Endothelial cell of umbilical vein (primary cell): ENCODE measurements at regions not wholly inside any gene's neighbourhood (a gene's known extent, or its start where the extent isn't known, plus 50 kb on each side); places are given as distances from the start of the nearest gene placed in this dataset.

Experiments used
- BruUV-seq: library from RNA; stranded (reverse); fragments of 400-500 nt; replicated peaks from 2 replicates; lab custom pipeline; 2021; lab: Mats Ljungman, UMichigan
- CTCF ChIA-PET: fragments of 300-600, 350-600 bp; sonication (Branson Sonifier 250); formaldehyde crosslinking; loops from one replicate; lab custom pipeline; 2021; ENCODE audit warnings: antibody characterized with exemption, inconsistent platforms; lab: Charles Lee
- POLR2A ChIA-PET: fragments of 300-600, 350-600 bp; sonication (Branson Sonifier 250); formaldehyde crosslinking; loops from one replicate; lab custom pipeline; 2021; ENCODE audit warnings: antibody characterized with exemption, inconsistent platforms; lab: Charles Lee
- DNase-seq: peaks from one replicate; pipeline ENCODE4 v3.0.0-alpha.2; 2011; ENCODE audit warnings: low read depth, low spot score
- FAIRE-seq: peaks from 2 replicates; lab custom pipeline; 2011; peaks lifted over from hg19 to GRCh38; lab: Jason Lieb, UNC
- H2AFZ ChIP-seq: 2 replicates; pipeline ENCODE4 v1.6.0; 2012; ENCODE audit warnings: low read depth, low read length, control low read depth, inconsistent platforms
- H3K27ac ChIP-seq: 2 replicates; pipeline ENCODE4 v1.5.1; 2011; ENCODE audit warnings: low read depth, mild to moderate bottlenecking, control low read depth, low read length, moderate library complexity; ENCODE audit not compliant: insufficient read depth
- H3K27me3 ChIP-seq, 2 experiments: 2 replicates each; pipeline versions ENCODE4 v1.6.0 to v1.6.1; 2011; ENCODE audit warnings: low read length in 2 of 2, mixed read lengths in 1 of 2; ENCODE audit not compliant: control insufficient read depth in 2 of 2, insufficient read depth in 2 of 2
- H3K36me3 ChIP-seq, 2 experiments: 2 replicates in 1 of 2; 3 replicates in 1 of 2; pipeline ENCODE4 v1.5.1; 2011; ENCODE audit warnings: low read length in 2 of 2, mild to moderate bottlenecking in 1 of 2, moderate library complexity in 1 of 2; ENCODE audit not compliant: control insufficient read depth in 2 of 2, insufficient read depth in 2 of 2; ENCODE audit errors: extremely low read depth in 1 of 2
- H3K4me1 ChIP-seq: 3 replicates; pipeline ENCODE4 v1.5.1; 2011; ENCODE audit warnings: mild to moderate bottlenecking, low read length; ENCODE audit not compliant: control insufficient read depth, insufficient read depth; ENCODE audit errors: extremely low read depth
- H3K4me2 ChIP-seq: 2 replicates; pipeline ENCODE4 v1.6.1; 2011; ENCODE audit warnings: low read length, control low read depth, mixed read lengths; ENCODE audit not compliant: insufficient read depth
- H3K4me3 ChIP-seq, 3 experiments: fragments of 200-600 bp in 1 of 3; sonication (generic), shearing (Covaris generic) in 1 of 3; replicated peaks in 1 of 3; 2 replicates each; pipeline ENCODE4 v1.5.1; 2011 to 2016; ENCODE audit warnings: control low read depth in 3 of 3, low read length in 3 of 3, mild to moderate bottlenecking in 2 of 3, inconsistent platforms in 1 of 3, low read depth in 1 of 3, moderate library complexity in 1 of 3; ENCODE audit not compliant: insufficient read depth in 1 of 3
- H3K79me2 ChIP-seq: 2 replicates; pipeline ENCODE4 v1.6.0; 2012; ENCODE audit warnings: low read length, inconsistent platforms; ENCODE audit not compliant: control insufficient read depth, insufficient read depth
- H3K9ac ChIP-seq: replicated peaks from 2 replicates; pipeline ENCODE3; 2011; ENCODE audit warnings: low read length, control low read depth; ENCODE audit not compliant: insufficient read depth; ENCODE audit errors: extremely low read depth
- H3K9me1 ChIP-seq: replicated peaks from 3 replicates; pipeline ENCODE4 v1.6.0; 2011; ENCODE audit warnings: mild to moderate bottlenecking, low read length; ENCODE audit not compliant: control insufficient read depth, insufficient read depth; ENCODE audit errors: extremely low read depth
- H3K9me3 ChIP-seq: replicated peaks from 2 replicates; pipeline ENCODE4 v1.5.1; 2012; ENCODE audit warnings: low read length, inconsistent platforms; ENCODE audit not compliant: control insufficient read depth, insufficient read depth
- H4K20me1 ChIP-seq: replicated peaks from 2 replicates; pipeline ENCODE3; 2011; ENCODE audit warnings: mild to moderate bottlenecking, low read length; ENCODE audit not compliant: control insufficient read depth, insufficient read depth; ENCODE audit errors: extremely low read depth
- EZH2 ChIP-seq: IDR thresholded peaks from 2 replicates; pipeline ENCODE4 v1.6.1; 2012; ENCODE audit warnings: borderline replicate concordance, low read depth, mild to moderate bottlenecking, moderate library complexity, low read length, inconsistent platforms; ENCODE audit not compliant: severe bottlenecking
- FOS ChIP-seq: IDR thresholded peaks from 2 replicates; pipeline ENCODE4 v1.6.1; 2011; ENCODE audit warnings: mild to moderate bottlenecking, low read length, moderate library complexity, borderline replicate concordance; ENCODE audit not compliant: insufficient read depth
- GATA2 ChIP-seq: IDR thresholded peaks from 2 replicates; pipeline ENCODE4 v1.7.0; 2011; ENCODE audit warnings: low read depth, mild to moderate bottlenecking, moderate library complexity, mixed read lengths, low read length; ENCODE audit not compliant: insufficient read length, insufficient read depth
- JUN ChIP-seq: IDR thresholded peaks from 2 replicates; pipeline ENCODE4 v1.6.1; 2011; ENCODE audit warnings: borderline replicate concordance, low read depth; ENCODE audit not compliant: insufficient read length, insufficient read depth
- POLR2A ChIP-seq: IDR thresholded peaks from 2 replicates; pipeline ENCODE4 v1.6.1; 2012; ENCODE audit warnings: low read depth, mild to moderate bottlenecking, control low read depth, low read length
- POLR2AphosphoS5 ChIP-seq: IDR thresholded peaks from 2 replicates; pipeline ENCODE4 v1.6.1; 2012; ENCODE audit warnings: low read depth, mild to moderate bottlenecking, control low read depth, low read length, moderate library complexity; ENCODE audit not compliant: insufficient read depth
- dilution Hi-C: fragments of 300-500 bp; cut with MboI; formaldehyde crosslinking; loops from one replicate; pipeline ENCODE4 v1.15.0; 2019; ENCODE audit warnings: low sequenced_read_pairs; ENCODE audit not compliant: extremely low pct_ligation_motif_present
- intact Hi-C: fragments of 100-400 bp; cut with micrococcal nuclease; formaldehyde crosslinking; loops from one replicate; pipeline ENCODE4 v1.10.0; 2022
- TF ChIP-seq, protein P1 (sequence below): IDR thresholded peaks from 2 replicates; pipeline ENCODE4 v1.6.1; 2011; ENCODE audit not compliant: insufficient read depth, insufficient read length

DNA sequence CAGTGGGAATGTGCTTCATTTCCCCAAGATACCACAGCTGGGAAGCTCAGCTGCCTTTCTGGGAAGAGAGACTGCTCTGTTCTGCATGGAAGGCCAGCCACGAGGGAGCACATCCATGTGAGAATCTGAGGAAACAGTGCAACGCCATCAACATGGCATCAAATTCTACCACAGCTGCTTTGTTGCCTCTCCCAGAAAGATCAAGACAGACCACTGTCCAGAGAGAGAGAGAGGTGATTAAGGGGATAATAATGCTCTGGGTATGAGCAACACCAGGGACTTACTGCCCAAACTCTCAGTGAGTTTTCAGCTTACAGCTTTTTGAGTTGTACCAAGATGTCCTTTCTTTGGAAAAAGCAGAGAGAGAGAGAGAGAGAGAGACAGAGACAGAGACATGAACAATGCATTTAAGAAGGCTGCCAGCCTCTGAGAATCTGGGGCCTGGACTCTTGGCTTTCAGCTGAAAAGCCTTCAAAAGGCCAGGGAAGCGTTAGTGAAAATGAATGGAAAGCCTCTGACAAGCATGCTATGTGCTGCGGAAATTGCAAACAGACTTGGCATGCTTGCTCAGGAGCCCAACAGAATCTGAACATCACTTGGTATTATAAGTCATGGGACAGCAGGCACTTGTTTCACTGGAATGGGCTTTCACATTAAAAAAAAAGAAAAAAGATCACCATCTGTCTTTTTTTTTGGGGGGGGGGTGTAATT lies 223.1 kb downstream of the MAP2K6 start:
- H3K27ac ChIP-seq: no peak overlapping the region

DNA sequence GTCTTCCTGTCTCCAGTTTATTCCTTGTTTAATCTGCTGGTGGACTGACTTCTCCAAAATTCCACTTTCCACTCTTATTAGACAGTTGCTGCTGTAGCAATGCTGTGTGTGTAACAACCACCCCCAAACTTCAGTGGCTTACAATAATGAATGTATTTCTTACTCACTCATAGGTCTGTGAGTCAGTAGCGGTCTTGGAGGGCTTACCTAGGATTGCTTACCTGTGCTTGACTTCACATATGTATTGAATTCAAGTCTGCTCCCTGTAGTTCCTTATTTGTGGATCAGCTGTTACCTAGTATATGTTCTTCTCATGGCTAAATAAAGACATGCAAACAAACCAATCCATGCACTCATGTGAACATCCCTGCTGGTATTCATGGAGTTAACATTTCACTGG lies 224.6 kb downstream of the MAP2K6 start:
- Histone ChIP-seq H3K9me3 (no peaks in the 10 kb centered on the region), H3K27ac (no peak overlapping the region), H4K20me1 (no peaks in the 10 kb centered on the region), H3K9ac (no peak overlapping the region), H3K27me3 (no peaks in the 10 kb centered on the region), H3K4me3 (no peak overlapping the region), H3K9me1 (no peaks in the 10 kb centered on the region), H3K79me2 (no peaks in the 10 kb centered on the region), H2AFZ (no peak overlapping the region), H3K36me3 (no peaks in the 10 kb centered on the region), H3K4me1 (peaks cover 5% of the 10 kb centered on the region), H3K4me2 (no peak overlapping the region)
- ChIA-PET POLR2A (no interaction called here), CTCF (interaction anchor here (1.2 kb wide), 1 partner anchor 32 kb away, joined by 6 read pairs; no protein-coding TSS in a partner anchor)
- intact Hi-C loops (no loop called here), dilution Hi-C loops (no loop called here)
- no TSS peak for BruUV-seq
- TF ChIP-seq POLR2AphosphoS5: no peak
- no peak for TF ChIP-seq JUN
- no peak for TF ChIP-seq EZH2
- no peak for TF ChIP-seq POLR2A
- TF ChIP-seq GATA2: no peak
- TF ChIP-seq, protein P1, sequence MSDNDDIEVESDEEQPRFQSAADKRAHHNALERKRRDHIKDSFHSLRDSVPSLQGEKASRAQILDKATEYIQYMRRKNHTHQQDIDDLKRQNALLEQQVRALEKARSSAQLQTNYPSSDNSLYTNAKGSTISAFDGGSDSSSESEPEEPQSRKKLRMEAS: no peak
- no peak for FAIRE-seq
- no peak for DNase-seq

More for the DNA sequence above, 223.1 kb downstream of the MAP2K6 start:
- H3K27me3 ChIP-seq: no peaks in the 10 kb centered on the region
- dilution Hi-C loops: no loop called here
- no peaks in the 10 kb centered on the region for H3K9me3 ChIP-seq
- no peaks in the 10 kb centered on the region for H4K20me1 ChIP-seq
- no peak overlapping the region for H3K4me2 ChIP-seq
- H3K36me3 ChIP-seq: no peaks in the 10 kb centered on the region
- peaks cover 5% of the 10 kb centered on the region for H3K4me1 ChIP-seq
- no peak for DNase-seq
- intact Hi-C loops: no loop called here
- H3K79me2 ChIP-seq: no peaks in the 10 kb centered on the region
- no peak overlapping the region for H2AFZ ChIP-seq
- no peak for FAIRE-seq
- CTCF ChIA-PET: interaction anchor here (1.1 to 1.2 kb wide), 2 partner anchors 30 to 75 kb away, joined by 3 to 6 read pairs; no protein-coding TSS in a partner anchor
- H3K4me3 ChIP-seq: no peak overlapping the region
- no TSS peak for BruUV-seq
- no peak overlapping the region for H3K9ac ChIP-seq
- POLR2A ChIA-PET: interaction anchor here (0.7 kb wide), 1 partner anchor 63 kb away, joined by 4 read pairs; no protein-coding TSS in a partner anchor
- TF ChIP-seq POLR2AphosphoS5: no peak
- TF ChIP-seq FOS: no peak
- TF ChIP-seq EZH2: no peak
- TF ChIP-seq, protein P1: no peak
- H3K9me1 ChIP-seq: no peaks in the 10 kb centered on the region
